T47D (cell line): ENCODE measurements at regions not wholly inside any gene's neighbourhood (a gene's known extent, or its start where the extent isn't known, plus 50 kb on each side); places are given as distances from the start of the nearest gene placed in this dataset.
"Not testable (repeated sequence)": the region's sequence is repeated elsewhere in the genome, so short reads cannot be mapped to it uniquely, and the experiment has no call there.

Experiments used
- DNase-seq, 2 experiments: peaks; one replicate each; pipeline versions ENCODE4 v3.0.0 to v3.0.0-alpha.2; 2011 to 2012; ENCODE audit warnings: low read depth in 1 of 2, low spot score in 1 of 2
- JUND ChIP-seq: IDR thresholded peaks from 2 replicates; pipeline ENCODE4 v1.6.1; 2012; ENCODE audit warnings: low read depth
- in situ Hi-C: cut with HindIII; loops from 2 replicates; pipeline ENCODE4 v1.10.0; 2016; ENCODE audit warnings: low sequenced_read_pairs, low pct_unique_long_range_greater_than_20kb

GRCh38 chr5:154674029-154674428, 81.1 kb upstream of the LARP1 start:
- TF ChIP-seq JUND, result no peak
- DNase-seq, result no peak
- in situ Hi-C loops, result no loop called here

- in situ Hi-C loops, result no loop called here
- no peak for TF ChIP-seq JUND
- no peak for DNase-seq
Observed at GRCh38 chr5:154673506-154673905, 81.7 kb upstream of the LARP1 start.

GRCh38 chr5:154669913-154670312, 85.3 kb upstream of the LARP1 start:
- in situ Hi-C loops, DNase-seq: not testable (repeated sequence)

- in situ Hi-C loops, result no loop called here
- no peak for DNase-seq
- TF ChIP-seq JUND, result no peak
Observed at GRCh38 chr5:154669402-154669801, 85.8 kb upstream of the LARP1 start.

GRCh38 chr5:154664869-154665268, 90.3 kb upstream of the LARP1 start:
- in situ Hi-C loops, result no loop called here
- DNase-seq, result no peak
- no peak for TF ChIP-seq JUND

GRCh38 chr5:154663424-154663823, 91.8 kb upstream of the LARP1 start:
- in situ Hi-C loops, result no loop called here
- TF ChIP-seq JUND, result no peak
- DNase-seq, result no peak

- in situ Hi-C loops, result no loop called here
- TF ChIP-seq JUND, result no peak
- DNase-seq, result no peak
Observed at GRCh38 chr5:154654486-154655371, 100.4 kb upstream of the LARP1 start.

- in situ Hi-C loops, result no loop called here
- DNase-seq, result no peak
- no peak for TF ChIP-seq JUND
Observed at GRCh38 chr5:154653764-154654485, 101.3 kb upstream of the LARP1 start.

- DNase-seq, result no peak
- in situ Hi-C loops, result no loop called here
- TF ChIP-seq JUND, result no peak
Observed at GRCh38 chr5:154653418-154653763, 101.8 kb upstream of the LARP1 start.

- TF ChIP-seq JUND, result no peak
- in situ Hi-C loops, result no loop called here
- DNase-seq, result no peak
Observed at GRCh38 chr5:154652746-154653417, 102.3 kb upstream of the LARP1 start.

- in situ Hi-C loops, DNase-seq: not testable (repeated sequence)
Observed at GRCh38 chr5:154651795-154652194, 103.4 kb upstream of the LARP1 start.

- TF ChIP-seq JUND, result no peak
- in situ Hi-C loops, result no loop called here
- no peak for DNase-seq
Observed at GRCh38 chr5:154648706-154649105, 106.5 kb upstream of the LARP1 start.

GRCh38 chr5:154648229-154648628, 106.9 kb upstream of the LARP1 start:
- in situ Hi-C loops, result no loop called here
- TF ChIP-seq JUND, result no peak
- DNase-seq, result no peak
